IPS DF 4.7 (cell line): ENCODE measurements at regions not wholly inside any gene's neighbourhood (a gene's known extent, or its start where the extent isn't known, plus 50 kb on each side); places are given as distances from the start of the nearest gene placed in this dataset.
"Not testable (repeated sequence)": the region's sequence is repeated elsewhere in the genome, so short reads cannot be mapped to it uniquely, and the experiment has no call there.

ENCODE experiments used
- DNase-seq: peaks from one replicate; pipeline ENCODE4 v3.0.0-alpha.2; 2013; ENCODE audit warnings: low spot score; ENCODE audit errors: extremely low read depth

- no peak for DNase-seq
Observed at GRCh38 chrX:128634754-128635153, 582.6 kb upstream of the ACTRT1 start.

- DNase-seq, result no peak
Observed at GRCh38 chrX:128623361-128623760, 571.2 kb upstream of the ACTRT1 start.

GRCh38 chrX:128622296-128622695 lies 570.1 kb upstream of the ACTRT1 start:
- DNase-seq, result no peak

- DNase-seq, result no peak
Observed at GRCh38 chrX:128619490-128619889, 567.3 kb upstream of the ACTRT1 start.

- DNase-seq, result no peak
Observed at GRCh38 chrX:128616933-128617332, 564.7 kb upstream of the ACTRT1 start.

- not testable (repeated sequence) for DNase-seq
Observed at GRCh38 chrX:128606817-128607216, 554.6 kb upstream of the ACTRT1 start.

- DNase-seq, result not testable (repeated sequence)
Observed at GRCh38 chrX:128606357-128606756, 554.2 kb upstream of the ACTRT1 start.

- DNase-seq, result no peak
Observed at GRCh38 chrX:128601706-128602105, 549.5 kb upstream of the ACTRT1 start.

GRCh38 chrX:128599632-128600031 lies 547.4 kb upstream of the ACTRT1 start:
- DNase-seq, result no peak

GRCh38 chrX:128582036-128582435 lies 529.8 kb upstream of the ACTRT1 start:
- DNase-seq, result no peak

- no peak for DNase-seq
Observed at GRCh38 chrX:128581615-128582014, 529.4 kb upstream of the ACTRT1 start.

GRCh38 chrX:128543114-128543513 lies 490.9 kb upstream of the ACTRT1 start:
- DNase-seq, result no peak

GRCh38 chrX:128518508-128518907 lies 466.3 kb upstream of the ACTRT1 start:
- no peak for DNase-seq

GRCh38 chrX:128517691-128518090 lies 465.5 kb upstream of the ACTRT1 start:
- no peak for DNase-seq

GRCh38 chrX:128504496-128504895 lies 452.3 kb upstream of the ACTRT1 start:
- DNase-seq, result no peak

GRCh38 chrX:128464116-128464515 lies 411.9 kb upstream of the ACTRT1 start:
- DNase-seq, result no peak

GRCh38 chrX:128460835-128461234 lies 408.6 kb upstream of the ACTRT1 start:
- no peak for DNase-seq

- DNase-seq, result no peak
Observed at GRCh38 chrX:128458888-128459287, 406.7 kb upstream of the ACTRT1 start.

GRCh38 chrX:128457674-128458073 lies 405.5 kb upstream of the ACTRT1 start:
- DNase-seq, result no peak

GRCh38 chrX:128439159-128439558 lies 387.0 kb upstream of the ACTRT1 start:
- no peak for DNase-seq

GRCh38 chrX:128438082-128438481 lies 385.9 kb upstream of the ACTRT1 start:
- no peak for DNase-seq

- no peak for DNase-seq
Observed at GRCh38 chrX:128436397-128437103, 384.3 kb upstream of the ACTRT1 start.

GRCh38 chrX:128425546-128425945 lies 373.3 kb upstream of the ACTRT1 start:
- no peak for DNase-seq

GRCh38 chrX:128408842-128409241 lies 356.6 kb upstream of the ACTRT1 start:
- no peak for DNase-seq
